Ishikawa (cell line): ENCODE measurements at regions not wholly inside any gene's neighbourhood (a gene's known extent, or its start where the extent isn't known, plus 50 kb on each side); places are given as distances from the start of the nearest gene placed in this dataset.

Source experiments
- CEBPB ChIP-seq: IDR thresholded peaks from 2 replicates; pipeline ENCODE4 v1.6.1; 2012
- CREB1 ChIP-seq: IDR thresholded peaks from 2 replicates; pipeline ENCODE4 v1.6.1; 2012; ENCODE audit warnings: low read depth
- EP300 ChIP-seq: IDR thresholded peaks from 2 replicates; pipeline ENCODE4 v1.6.1; 2012; ENCODE audit warnings: borderline replicate concordance
- FOXM1 ChIP-seq: IDR thresholded peaks from 2 replicates; pipeline ENCODE4 v1.6.1; 2012; ENCODE audit warnings: low read depth, borderline replicate concordance
- YY1 ChIP-seq: IDR thresholded peaks from 2 replicates; pipeline ENCODE4 v1.6.1; 2012; ENCODE audit warnings: low read depth

- no peak for TF ChIP-seq FOXM1
- no peak for TF ChIP-seq CEBPB
- TF ChIP-seq YY1: no peak
- no peak for TF ChIP-seq EP300
- TF ChIP-seq CREB1: no peak
These were observed 212.4 kb upstream of the ZBTB20 start for GRCh38 chr3:115359536-115359935.
